ENCODE measurements at regions not wholly inside any gene's neighbourhood (a gene's known extent, or its start where the extent isn't known, plus 50 kb on each side); places are given as distances from the start of the nearest gene placed in this dataset.
"Not testable (repeated sequence)": the region's sequence is repeated elsewhere in the genome, so short reads cannot be mapped to it uniquely, and the experiment has no call there.

- H4K20me1 ChIP-seq (ENCODE audit: control insufficient read depth, insufficient read depth, low read depth, low read length), result no peaks in the 10 kb centered on the region
- no peaks in the 10 kb centered on the region for H3K4me1 ChIP-seq (ENCODE audit: control insufficient read depth, low read length)
- H3K4me3 ChIP-seq (ENCODE audit: low read length), result no peak overlapping the region
- H3K9me3 ChIP-seq (ENCODE audit: control insufficient read depth, insufficient read depth, low read length), result no peaks in the 10 kb centered on the region
- TF ChIP-seq EZH2phosphoT487 (IDR thresholded peaks at IDR 0.05; ENCODE audit: borderline replicate concordance, low read length) (no peak), CTCF (IDR thresholded peaks at IDR 0.05; ENCODE audit: low read depth, low read length, poor library complexity, severe bottlenecking) (no peak)
- H3K9me2 ChIP-seq (replicated peaks; ENCODE audit: control insufficient read depth, low read length), result no peaks in the 10 kb centered on the region
- no peaks in the 10 kb centered on the region for H3F3A ChIP-seq (ENCODE audit: control insufficient read depth, insufficient read depth)
- no peak overlapping the region for H3K4me2 ChIP-seq (ENCODE audit: low read length)
- 0 out of 2 replicates have a peak, but pooled peaks cover 2% of the 10 kb centered on the region for H3K27me3 ChIP-seq (ENCODE audit: control insufficient read depth, low read length)
- no peaks in the 10 kb centered on the region for H3K79me2 ChIP-seq (ENCODE audit: control insufficient read depth, low read length)
- H3K36me3 ChIP-seq (ENCODE audit: control insufficient read depth, low read length), result no peaks in the 10 kb centered on the region
- H3K27ac ChIP-seq (ENCODE audit: low read depth, low read length), result no peak overlapping the region
Observed at GRCh38 chr3:82448320-82448719, 686.9 kb upstream of the GBE1 start.

- H3K36me3 ChIP-seq (ENCODE audit: control insufficient read depth, low read length); H3K9me3 ChIP-seq (ENCODE audit: control insufficient read depth, insufficient read depth, low read length); H3K27me3 ChIP-seq (ENCODE audit: control insufficient read depth, low read length); H3K4me1 ChIP-seq (ENCODE audit: control insufficient read depth, low read length); H3F3A ChIP-seq (ENCODE audit: control insufficient read depth, insufficient read depth); H3K4me2 ChIP-seq (ENCODE audit: low read length); H3K79me2 ChIP-seq (ENCODE audit: control insufficient read depth, low read length); H4K20me1 ChIP-seq (ENCODE audit: control insufficient read depth, insufficient read depth, low read depth, low read length); H3K9me2 ChIP-seq (replicated peaks; ENCODE audit: control insufficient read depth, low read length); H3K4me3 ChIP-seq (ENCODE audit: low read length); H3K27ac ChIP-seq (ENCODE audit: low read depth, low read length): not testable (repeated sequence)
Observed at GRCh38 chr3:82428821-82429220, 667.4 kb upstream of the GBE1 start.

- H3K9me3 ChIP-seq (ENCODE audit: control insufficient read depth, insufficient read depth, low read length), result no peaks in the 10 kb centered on the region
- TF ChIP-seq CTCF (IDR thresholded peaks at IDR 0.05; ENCODE audit: low read depth, low read length, poor library complexity, severe bottlenecking), result no peak
- no peak for TF ChIP-seq EZH2phosphoT487 (IDR thresholded peaks at IDR 0.05; ENCODE audit: borderline replicate concordance, low read length)
- no peaks in the 10 kb centered on the region for H4K20me1 ChIP-seq (ENCODE audit: control insufficient read depth, insufficient read depth, low read depth, low read length)
- no peaks in the 10 kb centered on the region for H3K79me2 ChIP-seq (ENCODE audit: control insufficient read depth, low read length)
- H3K4me2 ChIP-seq (ENCODE audit: low read length), result no peak overlapping the region
- H3F3A ChIP-seq (ENCODE audit: control insufficient read depth, insufficient read depth), result no peaks in the 10 kb centered on the region
- no peaks in the 10 kb centered on the region for H3K4me1 ChIP-seq (ENCODE audit: control insufficient read depth, low read length)
- H3K4me3 ChIP-seq (ENCODE audit: low read length), result no peak overlapping the region
- H3K27ac ChIP-seq (ENCODE audit: low read depth, low read length), result no peak overlapping the region
- no peaks in the 10 kb centered on the region for H3K9me2 ChIP-seq (replicated peaks; ENCODE audit: control insufficient read depth, low read length)
- H3K36me3 ChIP-seq (ENCODE audit: control insufficient read depth, low read length), result no peaks in the 10 kb centered on the region
- H3K27me3 ChIP-seq (ENCODE audit: control insufficient read depth, low read length), result no peaks in the 10 kb centered on the region
Observed at GRCh38 chr3:82424031-82424339, 662.5 kb upstream of the GBE1 start.

- no peak for TF ChIP-seq EZH2phosphoT487 (IDR thresholded peaks at IDR 0.05; ENCODE audit: borderline replicate concordance, low read length)
- no peak for TF ChIP-seq CTCF (IDR thresholded peaks at IDR 0.05; ENCODE audit: low read depth, low read length, poor library complexity, severe bottlenecking)
- H3K36me3 ChIP-seq (ENCODE audit: control insufficient read depth, low read length), result no peaks in the 10 kb centered on the region
- H3K9me2 ChIP-seq (replicated peaks; ENCODE audit: control insufficient read depth, low read length), result no peaks in the 10 kb centered on the region
- H3K4me3 ChIP-seq (ENCODE audit: low read length), result no peak overlapping the region
- H3K4me2 ChIP-seq (ENCODE audit: low read length), result no peak overlapping the region
- H3F3A ChIP-seq (ENCODE audit: control insufficient read depth, insufficient read depth), result no peaks in the 10 kb centered on the region
- H3K27me3 ChIP-seq (ENCODE audit: control insufficient read depth, low read length), result no peaks in the 10 kb centered on the region
- H3K4me1 ChIP-seq (ENCODE audit: control insufficient read depth, low read length), result no peaks in the 10 kb centered on the region
- H3K79me2 ChIP-seq (ENCODE audit: control insufficient read depth, low read length), result no peaks in the 10 kb centered on the region
- no peaks in the 10 kb centered on the region for H3K9me3 ChIP-seq (ENCODE audit: control insufficient read depth, insufficient read depth, low read length)
- no peak overlapping the region for H3K27ac ChIP-seq (ENCODE audit: low read depth, low read length)
- H4K20me1 ChIP-seq (ENCODE audit: control insufficient read depth, insufficient read depth, low read depth, low read length), result no peaks in the 10 kb centered on the region
Observed at GRCh38 chr3:82423268-82424030, 662.0 kb upstream of the GBE1 start.
